ENCODE measurements at regions not wholly inside any gene's neighbourhood (a gene's known extent, or its start where the extent isn't known, plus 50 kb on each side); places are given as distances from the start of the nearest gene placed in this dataset.

GRCh38 chr14:89578156-89578555 is 161.1 kb upstream of the FOXN3 start:
- Histone ChIP-seq H3K4me1 (ENCODE audit: control insufficient read depth in 1 of 2, insufficient read depth in 2 of 2, low read length in 2 of 2) (peaks cover 19 to 20% of the 10 kb centered on the region in 2 donors), H3K27me3 (ENCODE audit: control insufficient read depth in 2 of 2, insufficient read depth in 2 of 2, low read length in 2 of 2) (no peaks in the 10 kb centered on the region), H3K9ac (ENCODE audit: insufficient read depth, low read length, poor library complexity, severe bottlenecking) (peak overlapping the region; percentile 9), H3K36me3 (replicated peaks in 1 of 2; ENCODE audit: control insufficient read depth in 1 of 2, insufficient read depth in 2 of 2, low read length in 2 of 2) (peaks cover 0 to 31% of the 10 kb centered on the region in 2 donors), H3K79me2 (ENCODE audit: insufficient read depth, low read length) (peaks cover 74% of the 10 kb centered on the region), H2AFZ (ENCODE audit: insufficient read depth, low read depth, low read length, poor library complexity, severe bottlenecking) (peak overlapping the region; percentile 47), H3K27ac (ENCODE audit: low read depth in 1 of 2, low read length in 2 of 2) (peak overlapping the region; percentile 54 to 62), H3K4me2 (replicated peaks; ENCODE audit: extremely low read depth, low read length, poor library complexity, severe bottlenecking) (peak overlapping the region; percentile 38), H3K9me3 (replicated peaks in 1 of 2; ENCODE audit: control insufficient read depth in 1 of 2, insufficient read depth in 1 of 2, low read length in 2 of 2) (no peaks in the 10 kb centered on the region), H3K4me3 (replicated peaks in 1 of 3; ENCODE audit: low read depth in 2 of 3, low read length in 3 of 3) (peak overlapping the region in 1 of 3 experiments; percentile 8), H4K20me1 (ENCODE audit: insufficient read depth, low read length) (peaks cover 10% of the 10 kb centered on the region)
- intact Hi-C loops (cut with micrococcal nuclease) = no loop called here
- 42% methylated on average over 4 of the region's 4 CpGs for WGBS (ENCODE audit: insufficient coverage)
- H3K27me3 Mint-ChIP-seq (ENCODE audit: low read depth in 3 of 3) = peaks cover 0 to 1% (median 0%) of the 10 kb centered on the region in 3 donors
- DNase-seq = peak; percentile 23 to 54 (median 31)
- peak overlapping the region; percentile 53 to 76 for H3K4me3 Mint-ChIP-seq
- H3K27ac Mint-ChIP-seq = peak overlapping the region; percentile 75 to 91 (median 89)
- H3K9me3 Mint-ChIP-seq = no peaks in the 10 kb centered on the region
- H3K36me3 Mint-ChIP-seq = peaks cover 42 to 52% of the 10 kb centered on the region in 2 donors
- TF ChIP-seq, protein P1, sequence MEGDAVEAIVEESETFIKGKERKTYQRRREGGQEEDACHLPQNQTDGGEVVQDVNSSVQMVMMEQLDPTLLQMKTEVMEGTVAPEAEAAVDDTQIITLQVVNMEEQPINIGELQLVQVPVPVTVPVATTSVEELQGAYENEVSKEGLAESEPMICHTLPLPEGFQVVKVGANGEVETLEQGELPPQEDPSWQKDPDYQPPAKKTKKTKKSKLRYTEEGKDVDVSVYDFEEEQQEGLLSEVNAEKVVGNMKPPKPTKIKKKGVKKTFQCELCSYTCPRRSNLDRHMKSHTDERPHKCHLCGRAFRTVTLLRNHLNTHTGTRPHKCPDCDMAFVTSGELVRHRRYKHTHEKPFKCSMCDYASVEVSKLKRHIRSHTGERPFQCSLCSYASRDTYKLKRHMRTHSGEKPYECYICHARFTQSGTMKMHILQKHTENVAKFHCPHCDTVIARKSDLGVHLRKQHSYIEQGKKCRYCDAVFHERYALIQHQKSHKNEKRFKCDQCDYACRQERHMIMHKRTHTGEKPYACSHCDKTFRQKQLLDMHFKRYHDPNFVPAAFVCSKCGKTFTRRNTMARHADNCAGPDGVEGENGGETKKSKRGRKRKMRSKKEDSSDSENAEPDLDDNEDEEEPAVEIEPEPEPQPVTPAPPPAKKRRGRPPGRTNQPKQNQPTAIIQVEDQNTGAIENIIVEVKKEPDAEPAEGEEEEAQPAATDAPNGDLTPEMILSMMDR (IDR thresholded peaks at IDR 0.05) = no peak
- H3K4me1 Mint-ChIP-seq = peaks cover 33% of the 10 kb centered on the region

DNA sequence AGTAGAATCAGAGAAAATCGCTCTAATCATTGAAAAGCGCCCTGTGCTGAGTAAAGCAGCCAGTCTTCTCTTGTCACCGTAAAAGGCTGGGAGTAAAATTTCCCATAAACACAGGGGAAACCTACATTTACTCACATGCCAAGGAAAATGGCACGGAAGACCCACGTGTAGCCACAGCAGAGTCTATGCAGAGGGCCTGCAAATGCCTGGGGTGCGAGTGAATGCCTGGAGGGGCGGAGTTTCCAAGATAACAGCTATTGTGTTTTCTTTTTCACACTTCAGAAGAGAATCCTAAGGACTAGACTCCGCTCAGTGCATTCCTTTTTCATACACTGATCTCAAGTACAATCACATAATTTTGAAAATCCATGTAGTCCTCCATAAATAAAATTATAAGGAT is 159.9 kb upstream of the FOXN3 start:
- no peaks in the 10 kb centered on the region for H3K9me3 ChIP-seq (replicated peaks in 1 of 2; ENCODE audit: control insufficient read depth in 1 of 2, insufficient read depth in 1 of 2, low read length in 2 of 2)
- H3K27me3 Mint-ChIP-seq (ENCODE audit: low read depth in 3 of 3) = peaks cover 0 to 1% (median 0%) of the 10 kb centered on the region in 3 donors
- no peaks in the 10 kb centered on the region for H3K27me3 ChIP-seq (ENCODE audit: control insufficient read depth in 2 of 2, insufficient read depth in 2 of 2, low read length in 2 of 2)
- no peak overlapping the region for H3K4me3 Mint-ChIP-seq
- peaks cover 16% of the 10 kb centered on the region for H4K20me1 ChIP-seq (ENCODE audit: insufficient read depth, low read length)
- no peak overlapping the region for H3K9ac ChIP-seq (ENCODE audit: insufficient read depth, low read length, poor library complexity, severe bottlenecking)
- WGBS (ENCODE audit: insufficient coverage) = 80% methylated on average over 4 of the region's 8 CpGs
- no peak overlapping the region for H3K27ac ChIP-seq (ENCODE audit: low read depth in 1 of 2, low read length in 2 of 2)
- H3K36me3 Mint-ChIP-seq = peaks cover 48 to 53% of the 10 kb centered on the region in 2 donors
- H3K4me3 ChIP-seq (replicated peaks in 1 of 3; ENCODE audit: low read depth in 2 of 3, low read length in 3 of 3) = no peak overlapping the region
- peaks cover 30% of the 10 kb centered on the region for H3K4me1 Mint-ChIP-seq
- DNase-seq = no peak
- peaks cover 0 to 38% of the 10 kb centered on the region in 2 donors for H3K36me3 ChIP-seq (replicated peaks in 1 of 2; ENCODE audit: control insufficient read depth in 1 of 2, insufficient read depth in 2 of 2, low read length in 2 of 2)
- no peaks in the 10 kb centered on the region for H3K9me3 Mint-ChIP-seq
- H3K4me2 ChIP-seq (replicated peaks; ENCODE audit: extremely low read depth, low read length, poor library complexity, severe bottlenecking) = no peak overlapping the region
- H3K79me2 ChIP-seq (ENCODE audit: insufficient read depth, low read length) = peaks cover 72% of the 10 kb centered on the region
- no peak overlapping the region for H2AFZ ChIP-seq (ENCODE audit: insufficient read depth, low read depth, low read length, poor library complexity, severe bottlenecking)
- intact Hi-C loops (cut with micrococcal nuclease) = no loop called here
- H3K27ac Mint-ChIP-seq = no peak overlapping the region
- TF ChIP-seq, protein P1 (IDR thresholded peaks at IDR 0.05) = no peak
- H3K4me1 ChIP-seq (ENCODE audit: control insufficient read depth in 1 of 2, insufficient read depth in 2 of 2, low read length in 2 of 2) = peaks cover 19 to 20% of the 10 kb centered on the region in 2 donors
